HuH-7 (cell line): ENCODE measurements at regions not wholly inside any gene's neighbourhood (a gene's known extent, or its start where the extent isn't known, plus 50 kb on each side); places are given as distances from the start of the nearest gene placed in this dataset.

Experiments used
- DNase-seq: peaks from one replicate; pipeline ENCODE4 v3.0.0; 2011; ENCODE audit warnings: low spot score

DNA sequence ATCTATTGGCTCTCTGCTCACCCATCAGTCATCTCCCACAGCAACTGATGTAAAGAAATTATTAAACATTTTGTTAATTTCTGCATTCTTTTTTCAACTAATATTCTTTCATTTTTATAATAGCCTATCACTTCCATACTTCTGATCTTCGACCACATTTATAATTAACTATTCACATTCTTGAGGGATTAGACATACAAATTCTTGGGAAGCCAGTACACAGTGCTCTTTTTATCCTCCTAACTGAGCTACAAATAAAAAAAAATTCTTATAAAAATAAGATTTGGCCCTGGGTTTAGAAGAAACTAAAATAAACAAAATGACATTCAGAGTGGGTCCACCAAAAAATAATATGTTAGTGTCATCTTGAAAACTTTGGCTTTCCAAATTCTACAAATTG, 103.7 kb upstream of the ITGA1 start:
- DNase-seq, result no peak

DNA sequence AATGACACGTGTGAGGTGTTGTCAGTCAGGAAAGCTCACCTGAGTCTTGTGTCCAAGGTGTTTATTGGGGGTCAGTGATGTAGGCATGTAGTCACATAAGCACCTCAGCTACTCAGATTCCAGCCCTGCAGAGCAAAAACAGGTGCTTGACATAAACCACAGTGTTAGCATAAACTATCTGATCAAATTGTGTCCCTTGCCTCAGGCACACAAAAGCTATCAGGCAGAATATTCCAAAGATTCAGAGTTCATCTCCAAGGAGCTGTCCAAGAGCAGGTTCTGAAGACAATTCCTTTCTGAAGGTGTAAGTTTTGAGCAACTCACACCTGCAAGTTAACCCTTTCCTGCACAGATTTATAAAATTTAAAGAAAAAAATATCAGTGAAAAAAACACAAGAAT, 102.2 kb upstream of the ITGA1 start:
- DNase-seq, result no peak

- DNase-seq, result no peak
Measured at GRCh38 chr5:52685971-52686370, 101.7 kb upstream of the ITGA1 start.

- DNase-seq, result no peak
Measured at GRCh38 chr5:52690236-52690768, 97.4 kb upstream of the ITGA1 start.

GRCh38 chr5:52692039-52692438, 95.7 kb upstream of the ITGA1 start:
- DNase-seq, result no peak

DNA sequence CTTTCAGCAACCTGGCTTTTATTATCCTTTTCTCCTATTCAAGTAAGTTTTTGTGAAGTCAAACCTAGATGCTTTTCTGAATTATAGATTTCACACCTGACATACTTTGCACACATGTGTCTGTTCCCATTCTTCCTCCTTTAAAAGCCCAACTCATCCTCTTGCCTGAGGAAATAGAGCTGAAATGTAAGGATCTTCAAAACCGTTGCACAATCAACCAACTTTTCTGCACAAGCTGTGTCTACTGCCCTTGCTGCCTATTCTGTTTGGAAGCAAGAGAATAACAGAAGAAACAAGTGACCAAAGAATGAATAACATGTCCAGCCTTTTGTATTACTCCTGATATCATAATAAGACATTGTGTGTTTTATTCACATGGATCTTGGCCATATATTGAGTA, 95.1 kb upstream of the ITGA1 start:
- DNase-seq, result no peak

GRCh38 chr5:52693280-52693679, 94.4 kb upstream of the ITGA1 start:
- no peak for DNase-seq

DNA sequence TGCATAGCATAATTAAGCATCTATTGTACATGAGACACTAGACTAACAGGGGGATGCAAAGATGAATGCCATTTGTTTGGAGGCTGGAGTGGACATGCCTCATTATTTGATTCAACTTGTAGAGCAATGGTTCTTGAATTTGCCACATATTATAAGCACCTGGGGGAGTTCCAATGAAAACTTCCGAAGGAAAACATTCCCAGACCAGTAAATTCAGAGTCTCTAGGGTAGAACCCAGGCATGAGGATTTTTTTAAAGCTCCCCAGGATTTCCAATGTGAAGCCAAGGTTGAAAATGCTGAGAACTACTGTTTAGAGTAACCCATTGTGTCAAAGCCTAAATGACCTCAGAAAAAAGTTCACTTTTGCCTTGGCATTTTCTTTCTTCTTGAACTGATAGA, 93.9 kb upstream of the ITGA1 start:
- DNase-seq, result no peak

- no peak for DNase-seq
Measured at GRCh38 chr5:52694648-52695047, 93.1 kb upstream of the ITGA1 start.

DNA sequence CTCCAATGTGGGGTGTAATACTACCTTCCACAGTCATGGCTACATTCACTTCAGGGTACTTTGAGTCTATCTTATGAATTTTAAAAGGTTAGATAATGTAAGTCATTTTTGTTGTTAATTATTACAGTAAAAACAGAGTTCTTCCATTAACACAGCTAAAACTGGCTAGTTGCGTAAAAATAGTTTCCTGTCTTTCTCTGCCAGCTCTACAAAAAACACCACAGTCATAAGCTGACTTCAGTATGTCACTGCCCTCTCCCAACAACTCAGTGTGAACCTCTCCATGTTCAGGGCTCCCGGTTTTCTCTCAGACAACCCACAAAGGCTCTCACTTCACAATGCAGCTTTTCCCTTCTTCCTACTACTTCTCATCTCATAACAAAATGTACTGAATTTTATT, 84.8 kb upstream of the ITGA1 start:
- DNase-seq, result no peak

DNA sequence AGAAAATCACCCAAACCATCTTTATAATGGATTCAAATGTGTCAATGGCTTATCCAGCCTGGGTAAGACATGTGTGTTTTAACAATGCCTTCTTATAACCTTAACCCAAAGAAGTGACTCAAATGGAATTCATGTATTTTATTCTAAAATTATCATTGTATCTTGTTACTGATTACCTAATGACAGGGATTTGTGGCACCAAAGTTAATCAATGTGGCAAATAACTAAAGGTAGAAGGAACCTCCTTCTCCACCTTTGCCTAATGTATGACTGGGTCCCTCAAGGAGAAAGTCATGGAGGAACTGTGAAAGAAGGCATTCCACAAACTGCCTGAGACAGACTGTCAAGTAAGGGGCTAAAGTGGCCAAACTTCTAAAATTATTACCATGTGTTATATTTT, 84.4 kb upstream of the ITGA1 start:
- DNase-seq, result no peak

- DNase-seq, result no peak
Measured at GRCh38 chr5:52705720-52706119, 82.0 kb upstream of the ITGA1 start.

- DNase-seq, result no peak
Measured at GRCh38 chr5:52706775-52707174, 80.9 kb upstream of the ITGA1 start.

DNA sequence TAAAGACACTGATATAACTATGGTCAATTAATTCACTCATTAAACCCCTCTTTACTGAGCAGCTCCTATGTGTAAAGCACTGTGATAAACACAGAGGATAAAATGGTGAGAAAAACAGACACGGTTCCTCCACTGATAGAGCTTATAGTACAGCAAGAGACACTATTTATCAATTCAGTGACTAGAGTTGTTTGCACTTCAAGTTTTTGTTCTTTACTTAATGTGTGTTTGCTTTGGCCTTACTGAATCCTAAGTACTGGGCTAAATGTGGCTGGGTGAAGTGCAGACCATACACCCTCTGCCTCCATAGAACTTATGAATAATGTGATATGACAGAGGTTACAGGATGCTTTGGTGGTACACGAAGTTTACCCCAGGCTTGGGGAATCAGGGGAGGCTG, 80.1 kb upstream of the ITGA1 start:
- no peak for DNase-seq

GRCh38 chr5:52708463-52708862, 79.3 kb upstream of the ITGA1 start:
- no peak for DNase-seq

DNA sequence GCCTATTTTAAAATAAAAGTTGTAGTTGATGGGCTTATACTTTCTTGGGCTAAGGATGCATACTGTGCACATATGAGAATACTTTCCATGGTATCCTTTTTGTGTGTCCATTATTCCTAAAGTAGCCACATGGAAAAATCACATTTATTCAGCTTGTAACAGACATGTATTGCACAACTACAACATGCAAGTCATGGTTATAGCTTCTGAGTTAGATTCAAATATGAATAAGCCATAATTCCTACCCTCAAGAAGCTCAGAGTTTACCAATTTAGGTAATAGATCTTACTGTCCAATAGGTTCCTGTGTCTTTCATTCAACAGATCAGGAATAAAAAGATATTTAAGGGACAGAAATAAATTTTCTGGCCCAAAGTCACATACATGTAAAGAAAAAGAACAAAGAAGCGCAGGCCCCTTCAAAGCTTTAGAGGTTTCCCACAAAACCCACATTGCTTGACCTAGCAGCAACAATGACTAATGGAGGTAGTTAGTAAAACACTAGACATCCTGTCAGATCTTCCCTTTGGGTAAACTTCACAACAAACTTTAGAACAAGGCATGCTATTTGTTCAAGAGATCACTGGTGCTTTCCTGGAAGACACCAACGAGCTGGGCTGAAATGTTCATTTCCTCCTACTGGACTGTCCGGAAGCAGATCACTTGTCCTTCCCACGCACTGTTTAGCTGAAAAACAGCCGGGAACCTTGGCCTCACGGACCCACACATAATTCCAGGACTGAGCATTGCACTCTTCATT, 78.4 kb upstream of the ITGA1 start:
- DNase-seq, result no peak

- no peak for DNase-seq
Measured at GRCh38 chr5:52710310-52710971, 77.3 kb upstream of the ITGA1 start.

- no peak for DNase-seq
Measured at GRCh38 chr5:52710972-52711596, 76.6 kb upstream of the ITGA1 start.

GRCh38 chr5:52712354-52712753, 75.4 kb upstream of the ITGA1 start:
- no peak for DNase-seq

DNA sequence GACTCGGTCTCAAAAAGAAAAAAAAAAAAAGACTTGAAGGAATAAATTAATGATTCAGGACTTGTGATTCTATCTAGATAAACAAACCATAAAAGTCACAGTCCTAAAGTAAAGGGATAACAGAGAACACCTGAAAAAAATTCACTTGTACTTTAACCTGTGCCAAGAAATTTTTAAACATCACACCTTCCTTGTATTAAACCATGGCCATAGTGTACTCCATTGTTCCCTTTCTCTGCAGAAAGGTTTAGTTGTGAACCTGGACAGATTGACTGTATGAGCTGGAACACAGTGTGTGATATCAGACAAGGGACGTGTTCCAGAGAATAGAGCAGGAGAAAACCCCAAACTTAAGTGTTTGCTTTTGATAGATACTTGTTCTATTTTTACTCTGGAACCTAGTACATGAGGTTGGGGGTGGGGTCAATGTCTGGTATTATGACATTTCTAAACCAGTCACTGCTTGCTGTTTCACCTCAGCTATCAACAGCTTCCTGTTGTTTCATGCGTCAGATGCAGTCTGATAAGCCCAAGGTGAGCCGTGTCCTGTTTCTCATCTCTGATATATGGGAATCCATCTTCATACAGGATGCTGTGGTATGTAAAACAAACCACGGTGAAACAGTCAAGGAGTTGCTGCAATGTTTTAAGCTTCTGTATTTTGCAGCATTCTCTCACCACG, 62.5 kb upstream of the ITGA1 start:
- peak; percentile 2 for DNase-seq

- DNase-seq, result no peak
Measured at GRCh38 chr5:52725808-52726207, 61.9 kb upstream of the ITGA1 start.

DNA sequence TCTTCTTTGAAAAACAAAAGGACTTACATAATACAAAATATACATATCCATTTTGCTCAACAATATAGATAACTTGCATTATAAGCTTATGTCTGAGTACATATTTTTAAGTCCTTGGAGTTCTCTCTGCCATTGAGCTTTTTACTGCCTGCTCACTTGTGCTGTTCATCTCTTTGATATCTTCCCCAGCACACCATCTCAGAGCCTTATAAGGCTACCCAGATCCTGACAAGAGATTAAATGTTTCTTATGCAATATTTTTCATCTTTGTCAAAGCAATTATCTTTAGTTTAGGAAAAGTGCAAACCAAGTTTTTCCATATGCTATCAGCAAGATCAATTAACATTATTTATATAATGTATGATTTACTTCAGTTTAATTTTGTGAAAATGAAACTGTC, 60.7 kb upstream of the ITGA1 start:
- no peak for DNase-seq

GRCh38 chr5:52727576-52727975, 60.1 kb upstream of the ITGA1 start:
- no peak for DNase-seq
